ENCODE measurements at regions not wholly inside any gene's neighbourhood (a gene's known extent, or its start where the extent isn't known, plus 50 kb on each side); places are given as distances from the start of the nearest gene placed in this dataset.
A peak's percentile ranks its signal among the peaks of the same experiment; 100 is the strongest.
"Not testable (repeated sequence)": the region's sequence is repeated elsewhere in the genome, so short reads cannot be mapped to it uniquely, and the experiment has no call there.

DNA sequence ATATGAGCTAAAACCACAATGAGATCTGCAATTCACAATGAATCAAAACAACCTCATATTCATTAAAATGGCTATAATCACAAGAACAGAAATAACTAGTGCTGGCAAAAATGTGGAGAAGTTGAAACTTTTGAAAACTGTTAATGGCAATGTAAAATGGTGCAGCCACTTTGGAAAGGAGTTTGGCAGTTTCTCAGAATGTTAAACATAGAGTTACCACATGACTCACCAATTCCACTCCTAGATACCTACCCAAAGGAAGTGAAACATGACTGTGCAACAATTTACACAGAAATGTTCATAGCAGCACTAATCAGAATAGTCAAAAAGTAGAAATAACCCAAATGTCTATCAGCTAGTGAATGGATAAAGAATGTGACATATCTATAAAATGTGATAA, 862.2 kb downstream of the DTWD2 start:
- no peak overlapping the region for H3K4me3 ChIP-seq (replicated peaks; ENCODE audit: low read depth, low read length)
- peak; percentile 20 for DNase-seq (ENCODE audit: low read depth)
- TF ChIP-seq, protein P1, sequence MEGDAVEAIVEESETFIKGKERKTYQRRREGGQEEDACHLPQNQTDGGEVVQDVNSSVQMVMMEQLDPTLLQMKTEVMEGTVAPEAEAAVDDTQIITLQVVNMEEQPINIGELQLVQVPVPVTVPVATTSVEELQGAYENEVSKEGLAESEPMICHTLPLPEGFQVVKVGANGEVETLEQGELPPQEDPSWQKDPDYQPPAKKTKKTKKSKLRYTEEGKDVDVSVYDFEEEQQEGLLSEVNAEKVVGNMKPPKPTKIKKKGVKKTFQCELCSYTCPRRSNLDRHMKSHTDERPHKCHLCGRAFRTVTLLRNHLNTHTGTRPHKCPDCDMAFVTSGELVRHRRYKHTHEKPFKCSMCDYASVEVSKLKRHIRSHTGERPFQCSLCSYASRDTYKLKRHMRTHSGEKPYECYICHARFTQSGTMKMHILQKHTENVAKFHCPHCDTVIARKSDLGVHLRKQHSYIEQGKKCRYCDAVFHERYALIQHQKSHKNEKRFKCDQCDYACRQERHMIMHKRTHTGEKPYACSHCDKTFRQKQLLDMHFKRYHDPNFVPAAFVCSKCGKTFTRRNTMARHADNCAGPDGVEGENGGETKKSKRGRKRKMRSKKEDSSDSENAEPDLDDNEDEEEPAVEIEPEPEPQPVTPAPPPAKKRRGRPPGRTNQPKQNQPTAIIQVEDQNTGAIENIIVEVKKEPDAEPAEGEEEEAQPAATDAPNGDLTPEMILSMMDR (IDR thresholded peaks at IDR 0.05; ENCODE audit: low read length, missing control alignments) = no peak

DNA sequence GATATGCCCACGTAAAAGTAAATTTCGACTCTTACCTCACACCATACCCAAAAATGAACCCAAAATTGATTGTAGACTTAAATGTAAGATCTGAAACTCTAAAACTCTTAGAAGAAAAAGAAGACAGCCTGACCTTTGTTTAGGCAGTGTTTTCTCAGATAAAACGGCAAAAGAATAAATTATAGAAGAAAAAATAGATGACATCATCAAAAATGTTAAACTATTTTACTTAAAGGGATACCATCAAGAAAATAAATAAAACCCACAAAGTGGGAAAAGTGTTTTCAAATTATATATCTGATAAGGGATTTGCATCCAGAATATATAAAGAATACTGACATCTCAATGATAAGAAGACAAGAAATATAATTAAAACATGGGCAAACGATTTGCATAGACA, 862.7 kb downstream of the DTWD2 start:
- no peak for DNase-seq (ENCODE audit: low read depth)
- TF ChIP-seq, protein P1 (IDR thresholded peaks at IDR 0.05; ENCODE audit: low read length, missing control alignments) = no peak
- H3K4me3 ChIP-seq (replicated peaks; ENCODE audit: low read depth, low read length) = no peak overlapping the region

DNA sequence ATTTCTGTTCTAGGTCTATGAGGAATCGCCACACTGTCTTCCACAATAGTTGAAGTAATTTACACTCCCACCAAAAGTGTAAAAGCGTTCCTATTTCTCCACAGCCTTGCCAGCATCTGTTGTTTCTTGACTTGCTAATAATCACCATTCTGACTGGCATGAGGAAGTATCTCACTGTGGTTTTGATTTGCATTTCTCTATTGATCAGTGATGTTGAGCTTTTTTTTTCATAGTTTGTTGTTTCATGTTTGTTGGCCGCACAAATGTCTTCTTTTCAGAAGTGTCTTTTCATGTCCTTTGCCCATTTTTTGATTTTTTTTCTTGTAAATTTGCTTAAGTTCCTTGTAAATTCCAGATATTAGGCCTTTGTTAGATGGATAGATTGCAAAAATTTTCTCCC, 867.1 kb downstream of the DTWD2 start:
- no peak overlapping the region for H3K4me3 ChIP-seq (replicated peaks; ENCODE audit: low read depth, low read length)
- DNase-seq (ENCODE audit: low read depth) = no peak
- TF ChIP-seq, protein P1 (IDR thresholded peaks at IDR 0.05; ENCODE audit: low read length, missing control alignments) = no peak

DNA sequence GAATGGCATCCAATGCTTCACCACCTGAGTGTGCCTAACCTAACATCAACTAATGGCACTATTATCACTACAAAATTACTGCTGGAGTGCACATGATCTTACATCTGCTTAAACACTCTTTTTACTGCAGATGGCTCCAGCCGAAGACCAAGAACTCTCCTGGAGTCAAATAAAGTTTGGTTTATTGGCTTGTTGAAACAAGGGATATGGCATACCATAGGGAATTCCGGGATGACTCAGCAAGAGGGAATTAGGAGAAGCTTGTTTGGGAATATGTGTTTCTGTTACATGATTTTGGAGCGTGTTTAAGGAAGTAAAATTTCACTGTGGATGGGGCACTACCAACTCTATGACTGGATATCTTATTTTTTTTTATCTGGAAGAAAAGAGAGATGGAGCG, 872.6 kb downstream of the DTWD2 start:
- TF ChIP-seq, protein P1 (IDR thresholded peaks at IDR 0.05; ENCODE audit: low read length, missing control alignments) = no peak
- no peak for DNase-seq (ENCODE audit: low read depth)
- H3K4me3 ChIP-seq (replicated peaks; ENCODE audit: low read depth, low read length) = no peak overlapping the region

DNA sequence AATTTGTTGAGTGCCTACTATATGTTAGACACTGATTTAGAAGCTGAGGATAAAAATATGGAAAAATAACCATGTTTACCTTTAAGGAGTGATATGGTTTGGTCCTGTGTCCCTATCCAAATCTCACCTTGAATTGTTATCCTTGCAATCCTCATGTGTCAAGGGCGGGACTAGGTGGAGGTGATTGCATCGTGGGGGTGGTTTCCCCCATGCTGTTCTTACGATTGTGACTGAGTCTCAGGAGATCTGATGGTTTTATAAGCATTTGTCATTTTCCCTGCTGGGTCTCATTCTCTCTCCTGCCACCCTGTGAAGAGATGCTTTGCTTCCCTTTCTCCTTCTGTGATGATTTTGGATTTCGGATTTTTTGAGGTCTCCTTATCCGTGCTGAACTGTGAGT, 876.4 kb downstream of the DTWD2 start:
- no peak overlapping the region for H3K4me3 ChIP-seq (replicated peaks; ENCODE audit: low read depth, low read length)
- TF ChIP-seq, protein P1 (IDR thresholded peaks at IDR 0.05; ENCODE audit: low read length, missing control alignments) = no peak
- DNase-seq (ENCODE audit: low read depth) = no peak

DNA sequence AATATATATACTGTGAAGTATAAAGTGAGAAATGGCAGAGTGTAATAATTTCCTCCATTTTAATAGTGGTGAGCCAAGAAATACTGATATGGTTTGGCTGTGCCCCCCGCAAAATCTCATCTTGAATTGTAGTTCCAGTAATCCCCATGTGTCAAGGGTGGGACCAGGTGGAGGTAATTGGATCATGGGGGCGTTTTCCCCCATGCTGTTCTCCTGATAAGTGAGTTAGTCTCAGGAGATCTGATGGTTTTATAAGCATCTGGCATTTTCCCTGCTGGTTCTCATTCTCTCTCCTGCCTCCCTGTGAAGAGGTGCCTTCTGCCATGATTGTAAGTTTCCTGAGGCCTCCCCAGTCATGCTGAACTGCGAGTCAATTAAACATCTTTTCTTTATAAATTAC, 881.1 kb downstream of the DTWD2 start:
- DNase-seq (ENCODE audit: low read depth); H3K4me3 ChIP-seq (replicated peaks; ENCODE audit: low read depth, low read length): not testable (repeated sequence)

DNA sequence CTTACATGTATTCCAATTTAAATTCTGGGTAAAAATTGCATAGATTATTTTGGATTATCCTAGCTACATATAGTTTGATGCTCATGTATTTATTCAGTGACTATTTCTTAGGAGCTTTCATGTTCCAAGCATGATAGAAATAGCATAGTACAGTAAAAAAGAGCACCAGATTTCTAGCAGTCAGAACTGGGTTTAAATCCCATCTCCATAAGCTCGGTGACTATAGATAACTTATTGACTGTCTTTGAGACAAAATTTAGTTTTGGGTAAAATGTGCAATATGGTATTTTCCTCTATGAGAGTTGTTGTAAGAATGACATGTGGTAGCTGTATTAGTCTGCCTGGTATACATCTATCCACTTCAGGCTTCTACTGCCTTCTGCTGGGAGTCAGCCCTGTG, 889.6 kb downstream of the DTWD2 start:
- no peak for DNase-seq (ENCODE audit: low read depth)
- TF ChIP-seq, protein P1 (IDR thresholded peaks at IDR 0.05; ENCODE audit: low read length, missing control alignments) = no peak
- no peak overlapping the region for H3K4me3 ChIP-seq (replicated peaks; ENCODE audit: low read depth, low read length)

DNA sequence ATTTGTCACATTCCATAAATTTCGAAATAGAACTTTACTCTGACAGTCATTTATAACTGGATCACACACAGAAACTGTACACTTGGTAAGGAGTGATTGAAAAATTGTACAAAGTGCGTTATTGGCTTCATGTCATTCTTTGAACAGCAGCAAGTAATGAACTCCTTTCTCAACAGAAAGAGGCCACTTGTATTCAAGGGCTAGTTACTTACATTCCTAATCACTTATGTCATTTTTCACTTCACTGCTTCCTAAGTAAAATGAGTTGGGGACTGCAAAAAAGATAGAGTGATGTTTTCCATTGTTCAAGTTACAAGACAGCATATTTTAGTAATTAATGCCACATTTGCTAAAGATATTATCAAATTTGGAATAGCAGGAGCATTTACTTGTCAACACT, 893.2 kb downstream of the DTWD2 start:
- DNase-seq (ENCODE audit: low read depth) = no peak
- TF ChIP-seq, protein P1 (IDR thresholded peaks at IDR 0.05; ENCODE audit: low read length, missing control alignments) = no peak
- H3K4me3 ChIP-seq (replicated peaks; ENCODE audit: low read depth, low read length) = no peak overlapping the region
